ENCODE measurements at regions not wholly inside any gene's neighbourhood (a gene's known extent, or its start where the extent isn't known, plus 50 kb on each side); places are given as distances from the start of the nearest gene placed in this dataset.
"Not testable (repeated sequence)": the region's sequence is repeated elsewhere in the genome, so short reads cannot be mapped to it uniquely, and the experiment has no call there.

GRCh38 chr4:117164338-117164737 lies 79.0 kb upstream of the TRAM1L1 start:
- TF ChIP-seq CTCF (IDR thresholded peaks at IDR 0.05; ENCODE audit: low read depth, low read length), result no peak

GRCh38 chr4:117175369-117175768 lies 90.0 kb upstream of the TRAM1L1 start:
- not testable (repeated sequence) for H3K4me3 ChIP-seq (replicated peaks in 1 of 2; ENCODE audit: low read depth in 2 of 2, low read length in 2 of 2); DNase-seq (ENCODE audit: low read depth in 2 of 2)

More at GRCh38 chr4:117164338-117164737, 79.0 kb upstream of the TRAM1L1 start:
- no peak overlapping the region for H3K4me3 ChIP-seq (replicated peaks in 1 of 2; ENCODE audit: low read depth in 2 of 2, low read length in 2 of 2)
- no peak for DNase-seq (ENCODE audit: low read depth in 2 of 2)

DNA sequence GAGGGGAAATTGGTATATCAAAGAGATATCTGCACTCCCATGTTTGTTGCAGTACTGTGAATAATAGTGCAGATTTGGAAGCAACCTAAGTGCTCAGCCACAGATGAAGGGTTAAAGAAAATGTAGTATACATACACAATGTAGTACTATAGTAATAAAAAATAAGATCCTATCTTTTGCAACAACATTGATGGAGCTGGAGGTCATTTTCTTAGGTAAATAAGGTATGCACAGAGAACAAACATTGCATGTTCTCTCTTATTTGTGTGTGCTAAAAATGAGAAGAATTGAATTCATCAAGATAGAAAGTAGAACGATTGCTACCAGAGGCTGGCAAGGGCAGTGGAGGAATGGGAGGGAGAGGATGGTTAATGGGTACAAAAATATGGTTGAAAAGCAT lies 117.9 kb upstream of the TRAM1L1 start:
- DNase-seq (ENCODE audit: low read depth in 2 of 2), result no peak
- H3K4me3 ChIP-seq (replicated peaks in 1 of 2; ENCODE audit: low read depth in 2 of 2, low read length in 2 of 2), result no peak overlapping the region
- TF ChIP-seq CTCF (IDR thresholded peaks at IDR 0.05; ENCODE audit: low read depth, low read length), result no peak

- H3K4me3 ChIP-seq (replicated peaks in 1 of 2; ENCODE audit: low read depth in 2 of 2, low read length in 2 of 2), result no peak overlapping the region
- DNase-seq (ENCODE audit: low read depth in 2 of 2), result no peak
- TF ChIP-seq CTCF (IDR thresholded peaks at IDR 0.05; ENCODE audit: low read depth, low read length), result no peak
These were observed 125.2 kb upstream of the TRAM1L1 start for GRCh38 chr4:117210551-117210950.

DNA sequence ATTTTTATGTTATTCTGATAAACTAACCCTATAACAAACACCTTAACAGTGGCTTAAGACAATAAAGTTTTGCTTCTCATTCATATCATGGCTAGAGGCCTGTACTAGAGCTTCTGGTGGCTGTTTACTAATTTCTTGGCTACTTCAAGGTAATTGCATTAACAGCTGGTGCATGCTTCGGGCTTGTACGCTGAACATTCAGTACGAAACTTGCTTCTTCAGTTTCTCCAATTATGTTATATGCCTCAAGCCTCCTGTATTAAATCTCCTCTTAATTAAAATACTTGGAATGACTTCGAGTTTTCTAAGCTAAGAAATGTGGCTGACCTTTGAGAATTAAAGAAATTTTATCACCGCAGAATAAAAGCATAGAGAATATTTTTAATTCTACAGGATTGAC lies 138.9 kb upstream of the TRAM1L1 start:
- no peak overlapping the region for H3K4me3 ChIP-seq (replicated peaks in 1 of 2; ENCODE audit: low read depth in 2 of 2, low read length in 2 of 2)
- no peak for DNase-seq (ENCODE audit: low read depth in 2 of 2)
- TF ChIP-seq CTCF (IDR thresholded peaks at IDR 0.05; ENCODE audit: low read depth, low read length), result no peak

DNA sequence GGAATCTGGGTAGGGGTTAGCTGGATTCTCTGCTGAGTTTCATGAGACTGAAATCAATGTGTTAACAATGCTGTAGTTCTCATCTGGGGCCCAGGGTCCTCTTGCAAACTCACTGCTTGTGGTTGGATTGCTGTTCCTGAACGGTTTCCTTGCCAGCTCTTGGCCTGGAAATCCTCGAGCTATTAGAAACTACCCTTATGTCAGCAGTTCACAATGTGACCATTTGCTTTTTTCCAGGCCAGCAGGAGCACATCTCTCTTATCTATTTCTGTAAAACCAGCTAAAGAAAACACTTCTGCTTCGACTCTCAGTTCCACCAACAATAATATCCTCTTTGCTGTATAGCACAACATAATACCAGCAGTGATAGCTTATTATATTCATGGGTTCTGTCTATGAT lies 140.1 kb upstream of the TRAM1L1 start:
- no peak for TF ChIP-seq CTCF (IDR thresholded peaks at IDR 0.05; ENCODE audit: low read depth, low read length)
- no peak for DNase-seq (ENCODE audit: low read depth in 2 of 2)
- H3K4me3 ChIP-seq (replicated peaks in 1 of 2; ENCODE audit: low read depth in 2 of 2, low read length in 2 of 2), result no peak overlapping the region

GRCh38 chr4:117227925-117228324 lies 142.5 kb upstream of the TRAM1L1 start:
- no peak overlapping the region for H3K4me3 ChIP-seq (replicated peaks in 1 of 2; ENCODE audit: low read depth in 2 of 2, low read length in 2 of 2)
- no peak for TF ChIP-seq CTCF (IDR thresholded peaks at IDR 0.05; ENCODE audit: low read depth, low read length)
- no peak for DNase-seq (ENCODE audit: low read depth in 2 of 2)
